ENCODE measurements at regions not wholly inside any gene's neighbourhood (a gene's known extent, or its start where the extent isn't known, plus 50 kb on each side); places are given as distances from the start of the nearest gene placed in this dataset.

DNA sequence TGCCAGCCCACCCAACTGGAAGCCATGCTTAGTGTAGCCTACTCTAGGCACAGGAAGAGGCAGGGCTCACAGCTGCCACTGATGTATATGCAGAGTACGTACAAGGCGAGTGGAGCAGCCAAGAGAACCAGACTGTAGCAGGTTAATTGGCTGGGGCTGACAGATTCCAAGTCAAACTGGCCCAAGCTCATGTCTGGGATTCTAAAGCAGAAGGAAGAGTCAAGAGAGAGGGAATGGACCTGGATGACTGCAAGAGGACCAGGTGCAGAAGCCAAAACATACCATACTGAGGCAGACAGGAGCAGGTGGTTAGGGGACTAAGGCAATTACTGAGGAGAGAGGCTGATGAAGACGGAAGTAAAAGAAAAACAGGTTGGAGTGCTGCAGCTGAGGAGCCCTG lies 51.3 kb upstream of the LRRN2 start:
- no peak for DNase-seq (ENCODE audit: low read depth, low spot score)
- no peaks in the 10 kb centered on the region for H3K4me1 ChIP-seq (ENCODE audit: control insufficient read depth, insufficient read depth, low read length)
- H3K4me3 ChIP-seq (ENCODE audit: low read length): no peak overlapping the region
- no peak overlapping the region for H3K27ac ChIP-seq (ENCODE audit: low read length)
- no peaks in the 10 kb centered on the region for H3K36me3 ChIP-seq (ENCODE audit: control insufficient read depth, insufficient read depth, low read length)
- peaks cover 2% of the 10 kb centered on the region; the same call in 1 of the 2 replicates for H3K27me3 ChIP-seq (ENCODE audit: control insufficient read depth, insufficient read depth, low read length)
- H3K9me3 ChIP-seq (ENCODE audit: control insufficient read depth, insufficient read depth, low read length): no peaks in the 10 kb centered on the region
- WGBS (ENCODE audit: insufficient coverage, insufficient read length): no CpG with 5 or more reads among the region's 3 CpGs

GRCh38 chr1:204738506-204738905 lies 53.0 kb upstream of the LRRN2 start:
- no peaks in the 10 kb centered on the region; the same call in 1 of the 2 replicates for H3K4me1 ChIP-seq (ENCODE audit: control insufficient read depth, insufficient read depth, low read length)
- H3K27me3 ChIP-seq (ENCODE audit: control insufficient read depth, insufficient read depth, low read length): peaks cover 2% of the 10 kb centered on the region; the same call in 1 of the 2 replicates
- no CpG with 5 or more reads among the region's 1 CpG for WGBS (ENCODE audit: insufficient coverage, insufficient read length)

GRCh38 chr1:204740354-204740753 lies 54.8 kb upstream of the LRRN2 start:
- Histone ChIP-seq H3K36me3 (ENCODE audit: control insufficient read depth, insufficient read depth, low read length) (no peaks in the 10 kb centered on the region), H3K9me3 (ENCODE audit: control insufficient read depth, insufficient read depth, low read length) (no peaks in the 10 kb centered on the region), H3K27me3 (ENCODE audit: control insufficient read depth, insufficient read depth, low read length) (no peaks in the 10 kb centered on the region), H3K4me1 (ENCODE audit: control insufficient read depth, insufficient read depth, low read length) (no peaks in the 10 kb centered on the region; the same call in 1 of the 2 replicates), H3K4me3 (ENCODE audit: low read length) (no peak overlapping the region), H3K27ac (ENCODE audit: low read length) (no peak overlapping the region)
- no peak for DNase-seq (ENCODE audit: low read depth, low spot score)

More at GRCh38 chr1:204738506-204738905, 53.0 kb upstream of the LRRN2 start:
- Histone ChIP-seq H3K4me3 (ENCODE audit: low read length) (no peak overlapping the region), H3K27ac (ENCODE audit: low read length) (no peak overlapping the region), H3K36me3 (ENCODE audit: control insufficient read depth, insufficient read depth, low read length) (no peaks in the 10 kb centered on the region), H3K9me3 (ENCODE audit: control insufficient read depth, insufficient read depth, low read length) (no peaks in the 10 kb centered on the region)
- DNase-seq (ENCODE audit: low read depth, low spot score): no peak

DNA sequence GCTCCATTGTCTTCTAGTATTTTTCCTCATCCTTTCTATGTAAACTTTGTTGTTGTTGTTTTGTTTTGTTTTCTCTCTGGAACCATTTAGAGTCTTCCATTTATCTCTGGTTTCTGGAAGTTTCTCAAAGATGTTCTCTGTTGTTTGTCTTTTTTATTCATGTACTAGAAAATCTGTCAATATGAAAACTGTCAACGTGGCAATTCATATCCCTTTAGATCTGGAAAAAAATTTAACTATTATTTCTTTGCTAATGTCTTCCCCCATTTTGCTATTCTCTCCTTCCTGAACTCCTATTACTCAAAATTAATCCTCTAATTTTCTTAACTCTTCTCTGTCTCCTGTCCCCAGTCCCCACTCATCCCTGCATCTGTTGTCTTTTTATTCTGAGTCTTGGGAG lies 55.9 kb upstream of the LRRN2 start:
- Histone ChIP-seq H3K4me3 (ENCODE audit: low read length) (no peak overlapping the region), H3K27ac (ENCODE audit: low read length) (no peak overlapping the region), H3K27me3 (ENCODE audit: control insufficient read depth, insufficient read depth, low read length) (no peaks in the 10 kb centered on the region), H3K36me3 (ENCODE audit: control insufficient read depth, insufficient read depth, low read length) (no peaks in the 10 kb centered on the region), H3K9me3 (ENCODE audit: control insufficient read depth, insufficient read depth, low read length) (no peaks in the 10 kb centered on the region), H3K4me1 (ENCODE audit: control insufficient read depth, insufficient read depth, low read length) (no peaks in the 10 kb centered on the region; the same call in 1 of the 2 replicates)
- WGBS (ENCODE audit: insufficient coverage, insufficient read length): no CpG with 5 or more reads among the region's 1 CpG
- DNase-seq (ENCODE audit: low read depth, low spot score): no peak

- Histone ChIP-seq H3K9me3 (ENCODE audit: control insufficient read depth, insufficient read depth, low read length) (no peaks in the 10 kb centered on the region), H3K27ac (ENCODE audit: low read length) (no peak overlapping the region), H3K4me3 (ENCODE audit: low read length) (no peak overlapping the region), H3K27me3 (ENCODE audit: control insufficient read depth, insufficient read depth, low read length) (no peaks in the 10 kb centered on the region), H3K4me1 (ENCODE audit: control insufficient read depth, insufficient read depth, low read length) (no peaks in the 10 kb centered on the region; the same call in 1 of the 2 replicates), H3K36me3 (ENCODE audit: control insufficient read depth, insufficient read depth, low read length) (no peaks in the 10 kb centered on the region)
- DNase-seq (ENCODE audit: low read depth, low spot score): no peak
- WGBS (ENCODE audit: insufficient coverage, insufficient read length): no CpG with 5 or more reads among the region's 8 CpGs
Observed at GRCh38 chr1:204742676-204743251, 57.2 kb upstream of the LRRN2 start.

DNA sequence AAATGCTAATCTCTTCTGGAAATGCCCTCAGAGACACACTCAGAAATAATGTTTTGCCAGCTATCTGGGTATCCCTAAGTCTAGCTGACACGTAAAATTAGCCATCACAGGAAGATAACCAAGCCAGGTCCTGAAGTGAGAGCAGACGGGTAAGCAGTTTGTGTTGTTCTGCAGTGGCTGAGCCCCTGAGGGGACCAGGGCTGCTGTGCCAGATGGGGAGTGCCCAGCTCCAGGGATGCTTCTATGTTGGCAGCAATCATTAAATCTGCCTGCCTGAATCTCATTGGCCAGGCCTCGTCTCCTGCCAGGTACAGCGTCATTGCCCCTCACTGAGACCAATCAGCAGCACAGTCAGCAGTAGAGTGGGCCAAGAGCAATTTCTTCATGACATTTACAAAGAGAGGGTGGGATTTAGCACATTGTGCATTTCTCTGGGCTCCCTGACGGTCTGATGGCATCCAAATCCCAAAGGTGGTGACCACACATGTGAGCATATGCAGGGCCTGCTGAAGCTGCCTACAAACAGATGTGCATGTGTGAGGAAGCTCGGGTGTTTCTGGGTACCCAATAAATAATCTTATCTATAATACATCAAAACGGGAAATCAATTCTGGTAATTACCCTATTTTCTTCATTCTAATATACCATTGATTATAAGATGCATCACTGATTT lies 58.7 kb upstream of the LRRN2 start:
- no CpG with 5 or more reads among the region's 7 CpGs for WGBS (ENCODE audit: insufficient coverage, insufficient read length)
- Histone ChIP-seq H3K27me3 (ENCODE audit: control insufficient read depth, insufficient read depth, low read length) (no peaks in the 10 kb centered on the region), H3K36me3 (ENCODE audit: control insufficient read depth, insufficient read depth, low read length) (no peaks in the 10 kb centered on the region), H3K4me1 (ENCODE audit: control insufficient read depth, insufficient read depth, low read length) (no peaks in the 10 kb centered on the region; the same call in 1 of the 2 replicates), H3K27ac (ENCODE audit: low read length) (no peak overlapping the region), H3K4me3 (ENCODE audit: low read length) (no peak overlapping the region), H3K9me3 (ENCODE audit: control insufficient read depth, insufficient read depth, low read length) (no peaks in the 10 kb centered on the region)
- no peak for DNase-seq (ENCODE audit: low read depth, low spot score)

DNA sequence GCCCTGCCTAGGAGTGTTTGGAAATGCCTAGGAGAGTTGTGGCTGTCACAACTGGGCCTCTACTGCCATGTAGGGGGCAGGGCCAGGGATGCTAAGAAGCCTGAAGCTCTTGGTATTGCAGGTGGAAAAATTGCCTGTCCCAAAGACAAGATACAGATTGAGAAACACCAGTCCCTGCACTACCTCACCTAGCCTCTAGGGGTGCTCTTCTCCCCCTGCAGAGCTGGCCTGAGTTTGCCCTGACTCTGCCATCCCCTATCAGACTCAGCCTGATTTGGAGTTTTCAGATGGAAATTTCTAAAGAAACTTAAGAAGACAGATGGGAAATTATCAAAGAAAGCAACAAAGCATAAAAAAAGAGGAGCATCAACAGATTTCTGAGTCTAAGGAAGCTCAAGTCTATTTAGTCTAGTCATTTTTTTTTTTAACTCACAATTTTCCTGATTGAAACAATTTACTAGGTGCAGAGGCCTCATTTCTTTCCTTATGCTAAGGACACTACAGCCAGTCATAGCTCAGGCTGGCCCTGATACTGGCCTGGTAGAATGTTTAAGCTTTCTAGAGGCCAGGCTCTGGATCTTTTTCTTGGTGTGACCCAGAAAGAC lies 61.4 kb upstream of the LRRN2 start:
- Histone ChIP-seq H3K9me3 (ENCODE audit: control insufficient read depth, insufficient read depth, low read length) (no peaks in the 10 kb centered on the region), H3K4me1 (ENCODE audit: control insufficient read depth, insufficient read depth, low read length) (peaks cover 8% of the 10 kb centered on the region; the same call in 1 of the 2 replicates), H3K36me3 (ENCODE audit: control insufficient read depth, insufficient read depth, low read length) (no peaks in the 10 kb centered on the region), H3K27ac (ENCODE audit: low read length) (no peak overlapping the region), H3K4me3 (ENCODE audit: low read length) (no peak overlapping the region), H3K27me3 (ENCODE audit: control insufficient read depth, insufficient read depth, low read length) (no peaks in the 10 kb centered on the region)
- peak; percentile 50 for DNase-seq (ENCODE audit: low read depth, low spot score)

DNA sequence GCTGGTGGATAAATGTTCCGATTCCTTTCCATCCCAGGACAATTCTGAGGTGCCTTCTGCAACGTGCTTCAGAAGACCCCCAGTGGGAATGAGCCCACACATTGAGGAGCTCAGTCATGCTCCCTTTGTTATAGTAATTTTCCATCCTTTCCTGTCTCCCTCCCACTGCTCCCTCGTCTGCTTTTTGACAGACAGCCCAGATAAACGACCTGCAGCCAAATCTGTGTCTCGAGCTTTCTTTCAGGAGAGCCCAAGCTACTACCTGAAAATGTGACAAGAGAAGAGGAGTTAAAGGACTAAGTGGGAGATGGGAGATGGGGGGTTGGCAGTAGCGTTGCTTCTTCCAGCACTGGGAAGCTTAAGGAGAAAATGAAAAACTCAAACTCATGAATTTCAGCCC lies 65.9 kb upstream of the LRRN2 start:
- Histone ChIP-seq H3K4me3 (ENCODE audit: low read length) (no peak overlapping the region), H3K27ac (ENCODE audit: low read length) (no peak overlapping the region), H3K36me3 (ENCODE audit: control insufficient read depth, insufficient read depth, low read length) (no peaks in the 10 kb centered on the region), H3K4me1 (ENCODE audit: control insufficient read depth, insufficient read depth, low read length) (peaks cover 8% of the 10 kb centered on the region; the same call in 1 of the 2 replicates), H3K27me3 (ENCODE audit: control insufficient read depth, insufficient read depth, low read length) (no peaks in the 10 kb centered on the region), H3K9me3 (ENCODE audit: control insufficient read depth, insufficient read depth, low read length) (no peaks in the 10 kb centered on the region)
- WGBS (ENCODE audit: insufficient coverage, insufficient read length): no CpG with 5 or more reads among the region's 6 CpGs
- DNase-seq (ENCODE audit: low read depth, low spot score): no peak

DNA sequence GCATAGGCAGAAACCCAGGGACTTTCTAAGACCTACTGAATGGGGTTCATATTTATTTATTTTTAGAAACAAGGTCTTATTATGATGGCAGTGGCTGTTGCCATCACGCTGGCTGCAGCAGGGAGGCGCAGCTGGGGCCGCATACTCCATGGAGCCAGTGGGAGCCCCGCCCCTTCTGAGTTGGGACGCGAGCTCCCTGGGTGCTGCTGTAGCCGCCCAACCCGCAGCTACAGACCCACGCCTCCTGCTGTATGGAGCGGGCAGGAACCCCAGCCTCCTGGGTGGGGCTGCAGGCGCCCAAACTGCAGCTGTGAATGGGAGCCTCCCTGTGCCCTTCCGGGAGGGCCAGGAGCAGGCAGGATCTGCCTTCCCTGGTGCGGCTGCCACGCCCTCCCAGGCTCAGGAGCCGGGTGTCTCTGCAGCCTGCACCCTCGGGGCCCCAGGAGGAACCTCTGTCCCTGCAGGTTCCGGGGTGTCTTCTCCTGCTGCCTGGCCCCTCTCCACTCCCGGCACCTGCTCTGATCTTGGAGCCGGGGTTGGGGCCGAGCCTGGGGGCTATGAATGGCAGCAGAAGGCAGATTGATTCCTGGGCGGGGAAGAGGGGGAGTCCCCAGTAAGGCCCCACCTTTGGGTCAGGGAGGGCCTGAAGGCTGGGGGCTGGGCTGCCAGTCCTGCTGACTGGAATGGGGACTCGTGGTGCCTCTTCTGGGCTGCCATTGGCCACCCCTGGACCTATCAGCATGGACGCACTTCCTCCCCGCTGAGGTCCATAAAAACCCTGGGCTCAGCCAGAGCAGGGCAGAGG lies 66.5 kb upstream of the LRRN2 start:
- H3K27ac ChIP-seq (ENCODE audit: low read length): no peak overlapping the region
- H3K9me3 ChIP-seq (ENCODE audit: control insufficient read depth, insufficient read depth, low read length): no peaks in the 10 kb centered on the region
- WGBS (ENCODE audit: insufficient coverage, insufficient read length): no CpG with 5 or more reads among the region's 24 CpGs
- H3K27me3 ChIP-seq (ENCODE audit: control insufficient read depth, insufficient read depth, low read length): no peaks in the 10 kb centered on the region
- no peak overlapping the region for H3K4me3 ChIP-seq (ENCODE audit: low read length)
- H3K36me3 ChIP-seq (ENCODE audit: control insufficient read depth, insufficient read depth, low read length): no peaks in the 10 kb centered on the region
- H3K4me1 ChIP-seq (ENCODE audit: control insufficient read depth, insufficient read depth, low read length): peaks cover 8% of the 10 kb centered on the region; the same call in 1 of the 2 replicates
- no peak for DNase-seq (ENCODE audit: low read depth, low spot score)

DNA sequence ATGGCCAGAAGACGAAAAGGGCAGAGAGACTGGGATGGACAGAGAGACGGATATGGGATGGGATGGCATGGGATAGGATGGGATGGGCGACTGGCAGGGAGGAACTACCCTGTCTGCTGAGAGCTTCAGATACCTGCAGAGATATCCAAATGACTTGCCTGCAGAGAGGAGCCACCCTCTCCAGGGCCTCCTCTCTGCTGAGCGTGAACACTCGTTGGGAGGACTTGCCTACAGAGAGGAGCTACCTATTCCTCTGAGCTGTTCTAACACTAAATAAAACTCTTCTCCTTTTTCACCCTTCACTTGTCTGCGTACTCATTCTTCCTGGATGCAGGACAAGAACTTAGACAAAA lies 67.1 kb upstream of the LRRN2 start:
- no peak for DNase-seq (ENCODE audit: low read depth, low spot score)

More for the DNA sequence above, 67.1 kb upstream of the LRRN2 start:
- H3K27me3 ChIP-seq (ENCODE audit: control insufficient read depth, insufficient read depth, low read length): no peaks in the 10 kb centered on the region
- H3K36me3 ChIP-seq (ENCODE audit: control insufficient read depth, insufficient read depth, low read length): no peaks in the 10 kb centered on the region
- H3K27ac ChIP-seq (ENCODE audit: low read length): no peak overlapping the region
- H3K4me3 ChIP-seq (ENCODE audit: low read length): no peak overlapping the region
- no peaks in the 10 kb centered on the region for H3K9me3 ChIP-seq (ENCODE audit: control insufficient read depth, insufficient read depth, low read length)
- peaks cover 8% of the 10 kb centered on the region; the same call in 1 of the 2 replicates for H3K4me1 ChIP-seq (ENCODE audit: control insufficient read depth, insufficient read depth, low read length)
- no CpG with 5 or more reads among the region's 6 CpGs for WGBS (ENCODE audit: insufficient coverage, insufficient read length)
